Fibroblast of pulmonary artery (primary cell): ENCODE measurements at regions not wholly inside any gene's neighbourhood (a gene's known extent, or its start where the extent isn't known, plus 50 kb on each side); places are given as distances from the start of the nearest gene placed in this dataset.

ENCODE experiments used
- DNase-seq: peaks from one replicate; pipeline ENCODE4 v3.0.0-alpha.2; 2010; ENCODE audit warnings: low read depth
- H3K4me3 ChIP-seq: replicated peaks from 2 replicates; pipeline ENCODE4 v1.5.1; 2011; ENCODE audit warnings: low read depth, mild to moderate bottlenecking, control low read depth, low read length, moderate library complexity
- CTCF ChIP-seq: IDR thresholded peaks from 2 replicates; pipeline ENCODE4 v1.5.1; 2011; ENCODE audit warnings: mild to moderate bottlenecking, control low read depth, low read length, inconsistent platforms; ENCODE audit errors: missing control alignments

DNA sequence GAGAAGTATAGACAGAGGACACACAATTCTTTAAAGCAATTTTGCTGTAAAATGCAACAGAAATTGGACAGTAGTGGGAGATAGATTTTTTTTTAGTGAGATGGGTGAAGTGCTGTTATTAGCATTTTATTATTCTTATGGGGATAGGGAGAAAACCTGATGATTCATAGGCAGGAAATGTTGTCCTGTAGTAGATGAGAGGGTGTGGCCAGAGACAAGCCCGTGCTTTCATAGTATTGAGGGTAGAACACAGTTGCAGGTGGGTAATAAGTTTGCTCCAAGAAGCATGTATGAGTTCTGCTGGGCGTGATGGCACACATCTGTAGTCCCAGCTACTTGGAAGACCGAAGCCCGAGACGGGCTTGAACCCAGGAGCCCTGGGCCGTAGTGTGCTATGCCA is 128.3 kb upstream of the ARHGAP28 start:
- TF ChIP-seq CTCF: no peak
- no peak overlapping the region for H3K4me3 ChIP-seq
- DNase-seq: no peak

- no peak for TF ChIP-seq CTCF
- no peak overlapping the region for H3K4me3 ChIP-seq
- no peak for DNase-seq
Observed at GRCh38 chr18:6602365-6602764, 127.2 kb upstream of the ARHGAP28 start.

DNA sequence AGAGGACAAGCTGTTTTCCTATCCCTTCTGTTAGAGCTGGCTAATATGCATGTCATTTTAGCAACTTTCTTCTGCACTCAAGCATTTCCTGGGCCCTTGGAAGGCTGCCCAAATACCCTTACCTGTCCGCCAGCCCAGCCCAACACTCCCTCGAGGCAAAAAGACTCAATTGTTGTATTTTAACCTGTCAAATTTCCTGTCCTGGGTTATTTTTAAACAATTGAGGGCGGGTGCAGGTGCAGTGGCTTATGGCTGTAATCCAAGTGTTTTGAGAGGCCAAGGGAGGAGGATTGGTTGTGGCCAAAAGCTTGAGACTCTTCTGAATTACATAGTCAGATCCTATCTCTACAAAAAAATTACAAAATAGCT is 125.0 kb upstream of the ARHGAP28 start:
- DNase-seq: no peak
- no peak overlapping the region for H3K4me3 ChIP-seq
- no peak for TF ChIP-seq CTCF

- no peak for TF ChIP-seq CTCF
- no peak overlapping the region for H3K4me3 ChIP-seq
- DNase-seq: no peak
Observed at GRCh38 chr18:6605115-6605869, 124.2 kb upstream of the ARHGAP28 start.

GRCh38 chr18:6606411-6607085 is 123.0 kb upstream of the ARHGAP28 start:
- H3K4me3 ChIP-seq: no peak overlapping the region
- no peak for TF ChIP-seq CTCF
- no peak for DNase-seq

DNA sequence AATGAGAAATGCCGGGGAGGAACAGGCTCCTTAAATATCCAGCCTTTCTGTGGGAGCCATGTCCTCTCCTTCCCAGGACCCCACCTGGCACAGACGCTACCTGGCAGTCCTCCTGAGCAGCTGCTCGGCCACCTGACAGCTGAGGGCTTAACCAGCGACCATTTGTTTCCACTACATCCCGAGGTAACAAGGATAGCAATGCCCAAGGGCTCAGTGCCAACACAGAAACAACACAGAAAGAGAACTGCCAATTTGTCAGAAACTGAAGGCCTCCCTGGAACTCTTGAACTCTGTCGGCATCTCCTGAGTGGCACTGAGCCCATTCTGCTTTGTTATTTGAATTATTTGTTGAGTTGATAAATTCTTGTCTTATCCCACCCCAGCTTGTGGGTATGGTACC is 122.2 kb upstream of the ARHGAP28 start:
- no peak for DNase-seq
- no peak for TF ChIP-seq CTCF

More for the DNA sequence above, 122.2 kb upstream of the ARHGAP28 start:
- H3K4me3 ChIP-seq: no peak overlapping the region
